ENCODE measurements at regions not wholly inside any gene's neighbourhood (a gene's known extent, or its start where the extent isn't known, plus 50 kb on each side); places are given as distances from the start of the nearest gene placed in this dataset.

GRCh38 chr1:29650041-29650400 lies 413.7 kb downstream of the PTPRU start:
- H3K4me1 ChIP-seq (ENCODE audit: insufficient read depth, low read length), result no peaks in the 10 kb centered on the region
- no peaks in the 10 kb centered on the region for H3K9me3 ChIP-seq (ENCODE audit: low read length)
- no peak overlapping the region for H3K9ac ChIP-seq (ENCODE audit: low read length)
- H3K27ac ChIP-seq (ENCODE audit: low read depth, low read length), result no peak overlapping the region
- H3K27me3 ChIP-seq (ENCODE audit: control insufficient read depth in 1 of 2, insufficient read depth in 2 of 2, low read length in 2 of 2), result peaks cover 0 to 6% of the 10 kb centered on the region in 2 donors
- H3K4me3 ChIP-seq (ENCODE audit: low read depth in 1 of 2, low read length in 2 of 2), result no peak overlapping the region
- no peaks in the 10 kb centered on the region for H3K36me3 ChIP-seq (ENCODE audit: insufficient read depth, low read length)

GRCh38 chr1:29649189-29650040 lies 413.1 kb downstream of the PTPRU start:
- no peak overlapping the region for H3K4me3 ChIP-seq (ENCODE audit: low read depth in 1 of 2, low read length in 2 of 2)
- no peaks in the 10 kb centered on the region for H3K4me1 ChIP-seq (ENCODE audit: insufficient read depth, low read length)
- H3K27ac ChIP-seq (ENCODE audit: low read depth, low read length), result no peak overlapping the region
- H3K27me3 ChIP-seq (ENCODE audit: control insufficient read depth in 1 of 2, insufficient read depth in 2 of 2, low read length in 2 of 2), result peaks cover 0 to 6% of the 10 kb centered on the region in 2 donors
- no peaks in the 10 kb centered on the region for H3K36me3 ChIP-seq (ENCODE audit: insufficient read depth, low read length)
- no peaks in the 10 kb centered on the region for H3K9me3 ChIP-seq (ENCODE audit: low read length)
- H3K9ac ChIP-seq (ENCODE audit: low read length), result no peak overlapping the region

DNA sequence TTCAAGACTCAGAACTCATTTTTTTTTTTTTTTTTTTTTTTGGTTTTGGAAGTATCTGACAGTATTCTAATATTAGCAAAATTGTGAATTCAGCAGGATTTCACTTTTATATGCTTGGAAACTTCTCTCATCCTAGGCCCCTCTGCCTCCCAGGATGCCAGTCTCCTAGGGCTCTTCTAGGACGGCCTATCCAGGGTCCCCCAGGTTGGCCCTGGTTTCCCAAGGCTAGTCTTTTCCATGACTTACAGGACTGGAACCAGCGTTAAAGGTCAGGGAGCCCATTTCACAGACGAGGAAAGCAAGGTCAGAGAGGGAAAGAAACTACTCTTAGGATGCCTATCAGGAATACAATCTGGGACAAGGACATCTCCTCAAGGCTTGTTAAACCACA lies 412.5 kb downstream of the PTPRU start:
- no peaks in the 10 kb centered on the region for H3K4me1 ChIP-seq (ENCODE audit: insufficient read depth, low read length)
- peaks cover 0 to 6% of the 10 kb centered on the region in 2 donors for H3K27me3 ChIP-seq (ENCODE audit: control insufficient read depth in 1 of 2, insufficient read depth in 2 of 2, low read length in 2 of 2)
- H3K27ac ChIP-seq (ENCODE audit: low read depth, low read length), result no peak overlapping the region
- H3K9ac ChIP-seq (ENCODE audit: low read length), result no peak overlapping the region
- no peaks in the 10 kb centered on the region for H3K36me3 ChIP-seq (ENCODE audit: insufficient read depth, low read length)
- H3K9me3 ChIP-seq (ENCODE audit: low read length), result no peaks in the 10 kb centered on the region
- no peak overlapping the region for H3K4me3 ChIP-seq (ENCODE audit: low read depth in 1 of 2, low read length in 2 of 2)

DNA sequence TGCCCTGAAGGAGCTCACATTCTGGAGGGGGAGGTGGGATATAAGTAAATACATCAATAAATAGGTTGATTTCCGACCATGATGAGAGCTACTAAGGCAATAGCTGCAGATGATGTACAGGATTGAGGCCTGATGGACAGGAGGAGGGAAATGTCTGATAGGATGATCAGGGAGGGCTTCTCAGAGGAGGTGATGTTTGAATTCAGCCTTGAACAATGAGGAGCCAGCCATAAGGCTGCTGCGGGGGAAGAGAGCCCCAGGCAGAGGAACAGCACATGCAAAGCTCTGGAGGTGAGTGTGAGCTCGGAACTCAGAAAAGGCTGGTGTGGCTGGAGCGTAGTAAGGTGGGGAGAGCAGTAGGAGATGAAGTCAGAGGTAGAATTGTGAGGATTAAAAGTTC lies 411.7 kb downstream of the PTPRU start:
- no peaks in the 10 kb centered on the region for H3K9me3 ChIP-seq (ENCODE audit: low read length)
- no peak overlapping the region for H3K9ac ChIP-seq (ENCODE audit: low read length)
- no peaks in the 10 kb centered on the region for H3K4me1 ChIP-seq (ENCODE audit: insufficient read depth, low read length)
- peaks cover 0 to 6% of the 10 kb centered on the region in 2 donors for H3K27me3 ChIP-seq (ENCODE audit: control insufficient read depth in 1 of 2, insufficient read depth in 2 of 2, low read length in 2 of 2)
- H3K36me3 ChIP-seq (ENCODE audit: insufficient read depth, low read length), result no peaks in the 10 kb centered on the region
- H3K4me3 ChIP-seq (ENCODE audit: low read depth in 1 of 2, low read length in 2 of 2), result no peak overlapping the region
- H3K27ac ChIP-seq (ENCODE audit: low read depth, low read length), result no peak overlapping the region

DNA sequence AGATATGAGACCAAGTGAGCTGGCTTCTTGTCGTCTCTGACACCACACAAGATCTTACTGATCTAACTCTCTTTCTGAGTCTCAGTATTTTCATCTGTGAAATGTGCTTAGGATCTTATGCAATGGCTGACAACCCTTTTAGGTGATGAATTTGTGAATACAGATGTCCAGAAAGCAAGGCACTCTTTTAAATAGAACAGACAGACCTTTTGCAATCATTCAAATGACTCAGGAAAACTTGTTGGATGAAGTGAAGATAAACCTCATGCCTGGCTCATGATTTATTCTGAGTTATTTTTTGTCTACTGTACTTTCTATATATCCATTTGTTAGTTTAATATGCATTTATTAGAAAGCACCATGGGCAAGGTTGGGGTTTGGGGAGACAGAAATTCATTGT lies 411.3 kb downstream of the PTPRU start:
- Histone ChIP-seq H3K9ac (ENCODE audit: low read length) (no peak overlapping the region), H3K36me3 (ENCODE audit: insufficient read depth, low read length) (no peaks in the 10 kb centered on the region), H3K27me3 (ENCODE audit: control insufficient read depth in 1 of 2, insufficient read depth in 2 of 2, low read length in 2 of 2) (peaks cover 0 to 6% of the 10 kb centered on the region in 2 donors), H3K4me1 (ENCODE audit: insufficient read depth, low read length) (no peaks in the 10 kb centered on the region), H3K4me3 (ENCODE audit: low read depth in 1 of 2, low read length in 2 of 2) (no peak overlapping the region), H3K9me3 (ENCODE audit: low read length) (no peaks in the 10 kb centered on the region), H3K27ac (ENCODE audit: low read depth, low read length) (no peak overlapping the region)

- H3K4me1 ChIP-seq (ENCODE audit: insufficient read depth, low read length), result no peaks in the 10 kb centered on the region
- peaks cover 0 to 6% of the 10 kb centered on the region in 2 donors for H3K27me3 ChIP-seq (ENCODE audit: control insufficient read depth in 1 of 2, insufficient read depth in 2 of 2, low read length in 2 of 2)
- no peak overlapping the region for H3K27ac ChIP-seq (ENCODE audit: low read depth, low read length)
These were observed 409.9 kb downstream of the PTPRU start for GRCh38 chr1:29646161-29646775.

GRCh38 chr1:29645586-29645985 lies 409.3 kb downstream of the PTPRU start:
- no peak overlapping the region for H3K4me3 ChIP-seq (ENCODE audit: low read depth in 1 of 2, low read length in 2 of 2)
- H3K9me3 ChIP-seq (ENCODE audit: low read length), result no peaks in the 10 kb centered on the region

More at GRCh38 chr1:29646161-29646775, 409.9 kb downstream of the PTPRU start:
- H3K9ac ChIP-seq (ENCODE audit: low read length), result no peak overlapping the region
- H3K9me3 ChIP-seq (ENCODE audit: low read length), result no peaks in the 10 kb centered on the region
- H3K36me3 ChIP-seq (ENCODE audit: insufficient read depth, low read length), result no peaks in the 10 kb centered on the region
- H3K4me3 ChIP-seq (ENCODE audit: low read depth in 1 of 2, low read length in 2 of 2), result no peak overlapping the region

DNA sequence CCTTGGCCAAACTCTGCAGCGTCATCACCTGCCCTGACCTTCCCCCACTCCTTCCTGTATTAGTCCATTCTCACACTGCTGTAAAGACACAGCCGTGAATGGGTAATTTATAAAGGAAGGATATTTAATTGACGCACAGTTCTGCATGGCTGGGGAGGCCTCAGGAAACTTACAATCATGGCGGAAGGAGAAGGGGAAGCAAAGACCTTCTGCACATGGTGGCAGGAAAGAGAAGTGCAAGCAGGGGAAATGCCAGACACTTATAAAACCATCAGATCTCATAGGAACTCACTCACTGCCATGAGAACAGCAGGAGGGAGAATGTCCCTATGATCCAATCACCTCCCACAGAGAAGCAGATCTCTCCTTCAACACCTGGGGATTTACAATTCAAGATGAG lies 408.5 kb downstream of the PTPRU start:
- Histone ChIP-seq H3K4me1 (ENCODE audit: insufficient read depth, low read length) (no peaks in the 10 kb centered on the region), H3K27me3 (ENCODE audit: control insufficient read depth in 1 of 2, insufficient read depth in 2 of 2, low read length in 2 of 2) (peaks cover 0 to 6% of the 10 kb centered on the region in 2 donors), H3K9me3 (ENCODE audit: low read length) (no peaks in the 10 kb centered on the region), H3K27ac (ENCODE audit: low read depth, low read length) (no peak overlapping the region), H3K4me3 (ENCODE audit: low read depth in 1 of 2, low read length in 2 of 2) (no peak overlapping the region), H3K36me3 (ENCODE audit: insufficient read depth, low read length) (no peaks in the 10 kb centered on the region), H3K9ac (ENCODE audit: low read length) (no peak overlapping the region)

More at GRCh38 chr1:29645586-29645985, 409.3 kb downstream of the PTPRU start:
- Histone ChIP-seq H3K9ac (ENCODE audit: low read length) (no peak overlapping the region), H3K27ac (ENCODE audit: low read depth, low read length) (no peak overlapping the region), H3K27me3 (ENCODE audit: control insufficient read depth in 1 of 2, insufficient read depth in 2 of 2, low read length in 2 of 2) (peaks cover 0 to 6% of the 10 kb centered on the region in 2 donors), H3K4me1 (ENCODE audit: insufficient read depth, low read length) (no peaks in the 10 kb centered on the region), H3K36me3 (ENCODE audit: insufficient read depth, low read length) (no peaks in the 10 kb centered on the region)

DNA sequence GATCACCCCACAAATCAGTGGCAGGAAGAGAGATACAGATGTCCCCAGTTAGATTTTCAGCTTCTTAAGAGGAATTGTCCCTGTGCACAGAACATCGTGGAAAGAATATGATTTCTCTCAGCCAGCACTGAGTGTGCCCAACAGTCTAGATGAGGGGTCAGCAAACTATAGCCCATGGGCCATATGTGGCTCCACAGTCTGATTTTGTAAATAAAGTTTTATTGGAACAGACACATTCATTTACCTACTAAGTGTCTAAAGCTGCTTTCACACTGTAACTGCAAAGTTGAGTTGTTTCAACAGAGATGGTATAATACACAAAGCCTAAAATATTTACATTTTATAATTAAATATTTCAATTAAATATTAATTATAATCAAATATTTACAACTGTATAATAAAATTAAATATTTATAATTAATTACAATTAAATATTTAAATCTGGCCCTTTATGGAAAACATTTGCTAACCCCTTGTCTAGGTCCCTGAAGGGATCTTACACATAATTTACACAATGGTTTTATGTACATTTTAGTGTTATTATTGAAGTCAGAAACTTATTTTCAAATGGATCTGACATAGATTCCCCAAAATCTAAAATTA lies 407.6 kb downstream of the PTPRU start:
- no peaks in the 10 kb centered on the region for H3K9me3 ChIP-seq (ENCODE audit: low read length)
- peaks cover 0 to 6% of the 10 kb centered on the region in 2 donors for H3K27me3 ChIP-seq (ENCODE audit: control insufficient read depth in 1 of 2, insufficient read depth in 2 of 2, low read length in 2 of 2)
- H3K9ac ChIP-seq (ENCODE audit: low read length), result no peak overlapping the region
- H3K27ac ChIP-seq (ENCODE audit: low read depth, low read length), result no peak overlapping the region
- no peak overlapping the region for H3K4me3 ChIP-seq (ENCODE audit: low read depth in 1 of 2, low read length in 2 of 2)
- H3K36me3 ChIP-seq (ENCODE audit: insufficient read depth, low read length), result no peaks in the 10 kb centered on the region
- no peaks in the 10 kb centered on the region for H3K4me1 ChIP-seq (ENCODE audit: insufficient read depth, low read length)

- Histone ChIP-seq H3K4me1 (ENCODE audit: insufficient read depth, low read length) (no peaks in the 10 kb centered on the region), H3K36me3 (ENCODE audit: insufficient read depth, low read length) (no peaks in the 10 kb centered on the region), H3K9me3 (ENCODE audit: low read length) (no peaks in the 10 kb centered on the region), H3K4me3 (ENCODE audit: low read depth in 1 of 2, low read length in 2 of 2) (no peak overlapping the region), H3K9ac (ENCODE audit: low read length) (no peak overlapping the region), H3K27ac (ENCODE audit: low read depth, low read length) (no peak overlapping the region), H3K27me3 (ENCODE audit: control insufficient read depth in 1 of 2, insufficient read depth in 2 of 2, low read length in 2 of 2) (peaks cover 0 to 6% of the 10 kb centered on the region in 2 donors)
These were observed 407.0 kb downstream of the PTPRU start for GRCh38 chr1:29643281-29643680.

DNA sequence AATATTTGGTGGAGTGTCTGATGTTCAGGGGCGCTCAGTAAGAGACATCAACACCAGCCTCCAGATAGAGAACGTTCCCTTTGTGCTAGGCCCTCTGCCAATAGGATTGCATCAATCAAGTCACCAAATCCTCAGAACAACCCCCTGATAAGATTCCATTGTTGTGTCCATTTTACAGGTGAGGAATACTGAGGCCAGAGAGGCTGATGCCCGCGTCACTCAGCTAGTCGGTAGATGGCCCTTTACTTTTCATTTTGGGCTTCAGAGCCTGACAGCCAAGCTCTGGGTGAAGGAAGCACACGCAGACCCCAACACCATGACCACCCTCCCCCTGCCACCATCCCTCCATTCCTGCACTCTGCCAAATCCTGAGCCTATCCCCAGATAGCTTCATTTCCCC lies 406.2 kb downstream of the PTPRU start:
- H3K27ac ChIP-seq (ENCODE audit: low read depth, low read length), result no peak overlapping the region
- H3K4me3 ChIP-seq (ENCODE audit: low read depth in 1 of 2, low read length in 2 of 2), result no peak overlapping the region
- H3K4me1 ChIP-seq (ENCODE audit: insufficient read depth, low read length), result no peaks in the 10 kb centered on the region
- H3K36me3 ChIP-seq (ENCODE audit: insufficient read depth, low read length), result no peaks in the 10 kb centered on the region
- no peak overlapping the region for H3K9ac ChIP-seq (ENCODE audit: low read length)
- H3K27me3 ChIP-seq (ENCODE audit: control insufficient read depth in 1 of 2, insufficient read depth in 2 of 2, low read length in 2 of 2), result no peaks in the 10 kb centered on the region
- H3K9me3 ChIP-seq (ENCODE audit: low read length), result no peaks in the 10 kb centered on the region

Data from muscle layer of colon (tissue), 2 donors.